HAP-1 (cell line): ENCODE measurements at regions not wholly inside any gene's neighbourhood (a gene's known extent, or its start where the extent isn't known, plus 50 kb on each side); places are given as distances from the start of the nearest gene placed in this dataset.
"Not testable (repeated sequence)": the region's sequence is repeated elsewhere in the genome, so short reads cannot be mapped to it uniquely, and the experiment has no call there.

Source experiments
- DNase-seq, 2 experiments: peaks; one replicate each; pipeline ENCODE4 v3.0.0-alpha.2; 2016 to 2020; ENCODE audit warnings: low spot score in 2 of 2
- H3K27me3 ChIP-seq: fragments of 250-450 bp; sonication (Bioruptor Pico); 2 replicates; pipeline ENCODE4 v1.5.1; 2020; ENCODE audit warnings: low read depth, mild to moderate bottlenecking, moderate library complexity
- H3K36me3 ChIP-seq: fragments of 250-450 bp; sonication (Bioruptor Pico); replicated peaks from 2 replicates; pipeline ENCODE4 v1.5.1; 2020; ENCODE audit warnings: mild to moderate bottlenecking
- H3K4me1 ChIP-seq: fragments of 250-450 bp; sonication (Bioruptor Pico); 2 replicates; pipeline ENCODE4 v1.5.1; 2020; ENCODE audit warnings: mild to moderate bottlenecking
- H3K4me3 ChIP-seq: fragments of 250-450 bp; sonication (Bioruptor Pico); 2 replicates; pipeline ENCODE4 v1.5.1; 2020; ENCODE audit warnings: mild to moderate bottlenecking, moderate library complexity
- H3K9me3 ChIP-seq: fragments of 250-450 bp; sonication (Bioruptor Pico); 2 replicates; pipeline ENCODE4 v1.5.1; 2020; ENCODE audit warnings: mild to moderate bottlenecking, moderate library complexity
- in situ Hi-C: fragments of 300-500 bp; cut with MboI; formaldehyde crosslinking; loops from 3 replicates; pipeline ENCODE4 v1.14.3; 2020; ENCODE audit warnings: low sequenced_read_pairs, inconsistent platforms, mixed read lengths

DNA sequence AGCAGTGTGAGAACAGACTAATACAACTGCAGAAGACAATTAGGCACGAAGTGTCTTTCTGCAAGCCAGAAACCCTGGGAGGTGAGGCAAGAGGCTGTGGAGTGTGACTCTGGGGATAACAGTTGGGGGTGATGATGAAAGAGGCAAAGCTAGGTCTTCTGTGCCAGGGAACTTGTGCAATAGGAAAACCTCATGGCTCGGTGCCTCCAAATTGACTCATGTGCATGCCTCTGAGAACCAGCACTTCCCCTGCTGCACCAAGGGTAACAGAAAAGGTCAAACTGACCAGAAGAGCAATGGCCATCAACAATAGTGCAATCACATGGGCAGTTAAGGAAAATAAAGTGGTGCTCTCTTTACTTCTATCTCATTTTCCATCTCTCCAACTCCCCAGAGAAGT lies 136.4 kb downstream of the SCG2 start:
- H3K4me1 ChIP-seq = no peaks in the 10 kb centered on the region
- DNase-seq = no peak

DNA sequence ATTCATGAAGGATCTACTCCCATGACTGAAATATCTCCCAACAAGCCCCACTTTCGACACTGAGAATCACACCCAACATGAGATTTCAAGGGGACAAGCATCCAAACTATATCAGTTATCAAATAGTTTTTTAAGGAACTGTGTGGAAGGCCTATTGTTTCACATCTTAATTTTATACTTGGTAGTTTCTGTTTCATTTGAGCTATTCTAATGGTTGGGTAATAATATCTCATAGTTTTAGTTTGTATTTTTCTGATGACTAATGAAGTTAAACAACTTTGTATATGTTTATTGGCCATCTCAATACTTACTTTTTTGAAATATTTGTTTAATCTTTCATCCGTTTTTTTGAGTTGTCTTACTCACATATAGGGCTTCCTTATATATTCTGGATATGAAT lies 135.0 kb downstream of the SCG2 start:
- H3K4me1 ChIP-seq = no peaks in the 10 kb centered on the region
- DNase-seq = no peak
- no peaks in the 10 kb centered on the region for H3K36me3 ChIP-seq
- no peak overlapping the region for H3K4me3 ChIP-seq
- no peaks in the 10 kb centered on the region for H3K9me3 ChIP-seq
- no peaks in the 10 kb centered on the region for H3K27me3 ChIP-seq
- in situ Hi-C loops = no loop called here

More for the DNA sequence above, 136.4 kb downstream of the SCG2 start:
- in situ Hi-C loops = no loop called here
- no peak overlapping the region for H3K4me3 ChIP-seq
- H3K36me3 ChIP-seq = no peaks in the 10 kb centered on the region
- H3K27me3 ChIP-seq = no peaks in the 10 kb centered on the region
- no peaks in the 10 kb centered on the region for H3K9me3 ChIP-seq

DNA sequence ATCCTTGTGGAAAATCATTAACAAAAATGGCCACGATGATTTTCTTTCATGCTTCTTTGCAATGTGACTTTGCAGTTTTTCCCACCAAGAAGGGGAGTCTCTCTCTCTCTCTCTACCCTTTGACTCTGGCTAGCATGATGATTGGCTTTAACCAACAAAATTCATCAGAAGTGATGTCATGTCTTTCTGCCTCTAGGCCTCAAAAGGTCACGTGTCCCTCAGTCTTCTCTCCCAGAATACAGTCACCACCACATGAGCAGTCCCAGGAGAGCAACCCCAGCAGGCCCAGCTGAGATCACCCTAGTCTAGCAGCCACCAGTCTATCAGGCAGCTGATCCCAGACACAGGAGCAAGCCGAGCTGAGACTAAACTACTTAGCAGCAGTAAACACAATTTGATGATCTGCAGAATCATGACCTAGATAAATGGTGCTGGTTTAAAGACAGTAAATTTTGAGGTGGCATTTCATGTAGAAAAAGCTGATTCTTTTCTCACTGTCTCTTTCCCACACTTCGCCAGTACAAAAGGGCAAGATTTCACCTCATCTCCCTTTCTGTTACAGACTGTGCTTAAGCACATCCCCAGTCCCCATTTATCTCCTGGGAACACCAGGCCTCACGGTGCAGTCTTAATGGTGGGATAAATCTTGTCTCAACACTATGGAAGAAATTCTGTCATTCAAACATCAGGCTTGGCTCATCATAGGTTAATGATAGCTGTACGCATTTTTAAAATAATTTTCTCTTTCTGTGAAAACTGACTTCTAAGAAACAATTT lies 132.7 kb downstream of the SCG2 start:
- H3K4me1 ChIP-seq = no peaks in the 10 kb centered on the region
- H3K27me3 ChIP-seq = no peaks in the 10 kb centered on the region
- no peaks in the 10 kb centered on the region for H3K9me3 ChIP-seq
- in situ Hi-C loops = no loop called here
- no peaks in the 10 kb centered on the region for H3K36me3 ChIP-seq
- no peak for DNase-seq
- no peak overlapping the region for H3K4me3 ChIP-seq

DNA sequence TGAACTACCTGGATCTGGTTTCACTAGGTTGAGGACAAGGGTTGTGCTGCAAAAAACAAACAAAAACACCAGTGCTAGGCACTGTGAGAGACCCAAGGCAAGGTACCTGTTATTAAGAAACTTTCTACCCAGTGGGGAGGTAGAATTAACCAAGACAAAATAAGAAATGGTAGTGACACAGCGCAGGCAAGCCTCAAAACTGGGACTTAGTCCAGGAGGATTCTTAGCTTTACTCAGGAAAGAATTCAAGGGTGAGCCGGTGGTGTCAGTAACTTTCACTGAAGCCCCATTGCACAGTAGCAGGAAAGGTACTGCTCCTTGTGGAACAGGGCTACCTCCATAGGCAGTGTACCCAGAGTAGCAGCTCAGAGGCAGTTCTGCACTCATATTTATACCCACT lies 131.6 kb downstream of the SCG2 start:
- in situ Hi-C loops = no loop called here
- no peaks in the 10 kb centered on the region for H3K4me1 ChIP-seq
- no peaks in the 10 kb centered on the region for H3K36me3 ChIP-seq
- no peaks in the 10 kb centered on the region for H3K9me3 ChIP-seq
- no peaks in the 10 kb centered on the region for H3K27me3 ChIP-seq
- H3K4me3 ChIP-seq = no peak overlapping the region
- no peak for DNase-seq

DNA sequence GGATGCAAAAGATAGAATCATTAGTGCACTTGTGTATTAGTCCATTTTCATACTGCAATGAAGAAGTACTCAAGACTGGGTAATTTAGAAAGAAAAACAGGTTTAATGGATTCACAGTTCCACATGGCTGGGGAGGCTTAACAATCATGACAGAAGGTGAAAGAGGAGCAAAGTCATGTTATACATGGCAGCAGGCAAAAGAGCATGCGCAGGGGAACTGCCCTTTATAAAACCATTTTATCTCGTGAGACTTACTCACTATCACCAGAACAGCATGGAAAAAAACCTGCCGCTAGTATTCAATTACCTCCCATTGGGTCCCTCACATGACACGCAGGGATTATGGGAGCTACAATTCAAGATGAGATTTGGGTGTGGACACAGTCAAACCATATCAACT lies 129.4 kb downstream of the SCG2 start:
- no peaks in the 10 kb centered on the region for H3K36me3 ChIP-seq
- no peak for DNase-seq
- no peaks in the 10 kb centered on the region for H3K9me3 ChIP-seq
- in situ Hi-C loops = no loop called here
- no peaks in the 10 kb centered on the region for H3K4me1 ChIP-seq
- H3K27me3 ChIP-seq = no peaks in the 10 kb centered on the region
- H3K4me3 ChIP-seq = no peak overlapping the region

DNA sequence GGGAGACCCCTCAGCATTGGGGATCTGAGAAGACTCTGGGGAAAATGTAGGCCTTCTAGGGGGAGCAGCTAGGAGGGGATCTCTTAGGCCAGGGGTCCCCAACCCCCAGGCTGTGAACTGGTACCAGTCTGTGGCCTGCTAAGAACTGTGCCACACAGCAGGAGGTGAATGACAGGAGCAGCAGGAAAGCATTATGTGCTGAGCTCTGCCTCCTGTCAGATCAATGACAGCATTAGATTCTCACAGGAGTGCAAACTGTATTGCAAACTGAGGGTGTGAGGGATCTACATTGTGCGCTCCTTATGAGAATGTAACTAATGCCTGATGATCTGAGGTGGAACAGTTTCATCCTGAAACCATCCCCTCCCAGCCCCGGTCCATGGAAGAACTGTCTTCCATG lies 127.3 kb downstream of the SCG2 start:
- in situ Hi-C loops = no loop called here
- no peaks in the 10 kb centered on the region for H3K27me3 ChIP-seq
- no peak overlapping the region for H3K4me3 ChIP-seq
- no peaks in the 10 kb centered on the region for H3K4me1 ChIP-seq
- DNase-seq = no peak
- no peaks in the 10 kb centered on the region for H3K9me3 ChIP-seq
- no peaks in the 10 kb centered on the region for H3K36me3 ChIP-seq

DNA sequence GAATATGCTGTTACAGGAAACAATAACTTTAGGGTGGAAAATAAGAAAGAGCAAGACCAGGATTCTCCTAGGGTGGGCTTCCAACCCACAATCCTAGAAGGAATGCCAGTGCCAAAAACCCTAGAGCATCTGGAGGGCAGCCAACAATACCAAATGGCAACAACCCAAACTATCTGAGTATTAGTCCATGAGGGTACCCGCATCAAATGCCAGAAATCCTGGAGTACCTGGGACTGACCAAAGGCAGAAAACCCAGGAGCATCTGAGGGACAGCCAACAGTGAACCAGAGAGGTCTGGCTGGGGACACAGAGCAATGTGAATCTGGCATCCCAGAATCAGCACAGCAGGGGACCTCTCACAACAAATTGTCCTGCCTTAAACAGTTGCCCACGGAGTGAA lies 126.3 kb downstream of the SCG2 start:
- Histone ChIP-seq H3K27me3 (no peaks in the 10 kb centered on the region), H3K4me1 (no peaks in the 10 kb centered on the region), H3K9me3 (no peaks in the 10 kb centered on the region), H3K4me3 (no peak overlapping the region), H3K36me3 (no peaks in the 10 kb centered on the region)
- in situ Hi-C loops = no loop called here
- DNase-seq = no peak

DNA sequence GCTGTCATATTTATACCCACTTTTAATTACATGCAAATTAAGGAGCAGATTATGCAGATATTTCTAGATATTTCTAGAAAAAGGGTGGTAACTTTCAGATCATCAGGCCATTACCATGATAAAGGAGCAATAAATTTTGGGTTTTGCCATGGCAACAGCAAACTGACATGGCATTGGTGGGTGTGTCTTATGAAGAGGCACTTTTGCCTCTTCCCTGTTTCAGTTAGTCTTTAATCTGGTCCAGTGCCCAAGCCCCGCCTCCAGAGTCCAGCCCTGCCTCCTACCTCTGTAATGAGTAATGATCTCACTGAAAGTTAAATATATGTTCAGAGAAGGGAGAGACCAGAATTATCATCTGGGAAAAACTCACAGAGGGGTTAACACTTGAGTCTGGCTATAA lies 124.8 kb downstream of the SCG2 start:
- Histone ChIP-seq H3K4me1 (no peaks in the 10 kb centered on the region), H3K4me3 (no peak overlapping the region), H3K27me3 (no peaks in the 10 kb centered on the region), H3K9me3 (no peaks in the 10 kb centered on the region), H3K36me3 (no peaks in the 10 kb centered on the region)
- in situ Hi-C loops = no loop called here
- DNase-seq = peak in 1 of 2 experiments; percentile 18

DNA sequence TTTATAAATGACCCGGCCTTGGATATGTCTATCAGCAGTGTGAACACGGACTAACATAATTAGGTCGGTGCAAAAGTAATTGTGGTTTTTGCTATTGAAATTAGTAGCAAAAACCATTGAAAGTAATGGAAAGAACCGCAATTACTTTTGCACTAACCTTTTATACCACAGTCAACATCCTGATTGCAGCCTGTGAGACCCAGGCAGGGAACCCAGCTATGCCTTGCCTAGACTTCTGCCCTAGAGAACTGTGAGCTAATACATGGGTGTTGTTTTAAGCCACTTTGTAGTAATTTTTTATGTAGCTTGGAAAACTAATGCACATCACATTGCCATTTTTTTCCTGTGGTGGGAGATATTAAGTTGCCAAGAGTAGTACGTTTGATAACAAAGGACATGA lies 120.7 kb downstream of the SCG2 start:
- Histone ChIP-seq H3K4me1 (no peaks in the 10 kb centered on the region), H3K9me3 (no peaks in the 10 kb centered on the region), H3K27me3 (no peaks in the 10 kb centered on the region), H3K4me3 (no peak overlapping the region), H3K36me3 (no peaks in the 10 kb centered on the region)
- in situ Hi-C loops = no loop called here
- DNase-seq = no peak

DNA sequence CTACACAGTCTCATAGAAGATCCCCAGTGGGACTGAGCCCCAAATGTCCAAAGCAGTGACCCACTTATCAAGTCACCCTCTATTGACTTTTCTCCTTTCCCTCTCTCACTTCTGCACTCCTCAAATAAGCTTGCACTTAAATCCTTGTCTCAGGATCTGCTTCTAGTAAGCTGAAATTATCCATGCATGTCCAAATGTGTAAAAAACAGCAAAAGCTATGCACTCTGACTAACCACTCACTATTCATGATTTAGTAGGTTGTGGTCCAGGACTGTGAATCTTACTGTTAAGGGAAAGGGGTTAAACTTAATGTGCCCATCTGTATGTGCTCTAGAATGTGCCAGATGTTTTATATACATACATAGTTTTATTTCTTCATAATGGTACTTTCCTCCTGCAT lies 115.4 kb downstream of the SCG2 start:
- no peak overlapping the region for H3K4me3 ChIP-seq
- no peaks in the 10 kb centered on the region for H3K36me3 ChIP-seq
- in situ Hi-C loops = no loop called here
- H3K27me3 ChIP-seq = no peaks in the 10 kb centered on the region
- H3K4me1 ChIP-seq = no peaks in the 10 kb centered on the region
- no peaks in the 10 kb centered on the region for H3K9me3 ChIP-seq
- no peak for DNase-seq

DNA sequence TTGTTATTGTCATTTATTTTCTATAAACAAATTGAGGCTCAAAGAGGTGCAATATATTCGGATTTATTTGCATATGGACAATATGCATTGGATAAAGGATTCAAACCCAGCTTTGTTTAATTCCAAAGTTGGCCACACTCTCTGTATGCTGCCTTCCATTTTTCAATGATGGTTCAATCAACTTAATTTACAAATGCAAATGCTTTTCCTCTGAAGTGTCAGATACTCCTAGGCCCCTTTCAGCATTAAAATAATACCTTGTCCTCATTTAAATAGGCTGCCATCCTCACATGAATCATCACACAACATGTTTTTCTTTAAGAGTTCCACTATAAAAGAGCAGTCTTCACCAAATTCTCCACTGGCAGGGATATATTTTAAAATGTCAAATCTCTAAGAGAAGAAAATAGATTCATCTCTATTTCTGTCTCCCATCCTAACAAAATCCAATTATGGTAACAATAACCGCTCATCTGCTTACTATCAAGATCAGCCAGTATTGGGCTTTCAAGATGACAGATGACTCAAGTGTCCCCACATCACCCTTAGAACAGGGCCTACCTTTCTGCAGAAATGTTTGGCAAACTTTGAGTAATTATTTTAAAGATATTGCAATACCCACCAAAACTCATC lies 114.8 kb downstream of the SCG2 start:
- DNase-seq = no peak
- in situ Hi-C loops = no loop called here
- Histone ChIP-seq H3K4me3 (no peak overlapping the region), H3K27me3 (no peaks in the 10 kb centered on the region), H3K9me3 (no peaks in the 10 kb centered on the region), H3K4me1 (no peaks in the 10 kb centered on the region), H3K36me3 (no peaks in the 10 kb centered on the region)

DNA sequence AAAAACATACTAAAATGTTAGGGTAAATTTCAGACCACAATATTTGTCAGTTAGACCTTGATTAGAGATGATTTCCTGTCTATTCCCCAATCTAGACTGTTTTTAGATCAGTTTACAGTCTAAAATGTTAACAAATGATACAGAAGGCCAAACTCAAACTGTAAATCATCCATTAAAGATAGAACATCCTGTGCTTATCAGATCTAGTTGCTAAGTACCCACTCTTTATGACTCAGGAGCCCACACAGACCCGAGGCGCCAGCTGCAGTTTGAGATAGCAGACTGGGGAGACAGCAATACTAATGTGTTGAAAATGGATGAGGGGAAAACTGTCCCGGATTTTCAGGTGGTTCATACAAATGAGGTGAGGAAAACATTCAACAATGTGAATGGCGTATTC lies 113.3 kb downstream of the SCG2 start:
- in situ Hi-C loops = no loop called here
- Histone ChIP-seq H3K4me3 (no peak overlapping the region), H3K9me3 (no peaks in the 10 kb centered on the region), H3K4me1 (no peaks in the 10 kb centered on the region), H3K27me3 (no peaks in the 10 kb centered on the region), H3K36me3 (no peaks in the 10 kb centered on the region)
- DNase-seq = no peak

DNA sequence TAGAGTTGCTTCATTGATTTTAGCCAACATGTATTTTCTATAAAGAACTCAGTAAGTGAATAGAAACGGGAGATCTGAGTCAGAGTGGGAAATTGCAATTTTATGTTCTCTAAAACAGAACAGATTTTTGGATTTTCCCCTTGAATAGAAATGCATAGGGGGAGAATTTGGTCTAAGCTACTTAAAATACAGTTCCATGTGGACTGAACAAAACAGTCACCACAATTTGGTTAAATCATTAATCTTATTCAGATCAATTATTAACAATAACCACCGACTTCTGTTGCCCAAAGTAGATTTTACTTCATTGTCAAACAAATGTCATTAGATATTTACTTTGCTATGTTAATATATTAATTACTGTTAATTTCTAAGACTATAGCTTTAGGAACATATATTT lies 107.7 kb downstream of the SCG2 start:
- H3K27me3 ChIP-seq = no peaks in the 10 kb centered on the region
- in situ Hi-C loops = no loop called here

DNA sequence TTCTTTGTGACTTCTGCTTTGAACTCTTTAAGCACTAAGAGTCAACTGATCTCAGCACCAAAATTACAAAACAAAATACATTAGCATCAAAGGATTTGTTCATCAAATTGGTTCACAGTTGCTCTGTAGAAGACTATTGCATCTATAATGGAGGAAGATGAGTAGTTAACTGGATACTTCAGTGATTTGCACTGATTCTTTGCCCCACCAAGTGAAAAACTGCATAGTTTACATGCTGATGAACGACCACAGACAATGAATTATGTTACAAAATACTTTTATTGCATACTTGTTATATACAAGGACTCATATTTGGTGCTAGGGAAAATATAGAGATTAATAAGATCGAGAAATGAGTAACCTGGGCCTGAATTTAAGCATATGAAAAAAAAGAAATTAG lies 107.2 kb downstream of the SCG2 start:
- no peaks in the 10 kb centered on the region for H3K4me1 ChIP-seq

More for the DNA sequence above, 107.7 kb downstream of the SCG2 start:
- Histone ChIP-seq H3K9me3 (no peaks in the 10 kb centered on the region), H3K36me3 (no peaks in the 10 kb centered on the region), H3K4me1 (no peaks in the 10 kb centered on the region), H3K4me3 (no peak overlapping the region)
- no peak for DNase-seq

DNA sequence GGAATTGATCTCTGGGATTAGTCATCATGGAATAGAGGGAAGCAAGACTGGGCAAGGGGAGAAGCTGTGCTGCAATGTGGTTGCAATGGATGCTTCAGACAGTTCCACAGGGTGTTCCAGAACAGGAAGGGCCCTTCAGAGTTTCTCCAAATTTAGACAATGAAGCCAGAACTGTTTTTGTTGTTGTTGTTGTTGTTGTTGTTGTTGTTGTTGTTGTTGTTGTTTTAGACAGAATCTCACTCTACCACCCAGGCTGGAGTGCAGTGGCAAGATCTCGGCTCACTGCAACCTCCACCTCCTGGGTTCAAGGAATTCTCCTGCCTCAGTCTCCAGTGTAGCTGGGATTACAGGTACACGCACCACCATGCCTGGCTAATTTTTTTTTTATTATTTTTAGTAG lies 105.3 kb downstream of the SCG2 start:
- H3K9me3 ChIP-seq, in situ Hi-C loops, H3K4me3 ChIP-seq: not testable (repeated sequence)

More for the DNA sequence above, 107.2 kb downstream of the SCG2 start:
- no peak overlapping the region for H3K4me3 ChIP-seq
- DNase-seq = no peak
- in situ Hi-C loops = no loop called here
- H3K27me3 ChIP-seq = no peaks in the 10 kb centered on the region
- no peaks in the 10 kb centered on the region for H3K36me3 ChIP-seq
- H3K9me3 ChIP-seq = no peaks in the 10 kb centered on the region

More for the DNA sequence above, 105.3 kb downstream of the SCG2 start:
- not testable (repeated sequence) for H3K4me1 ChIP-seq, H3K36me3 ChIP-seq, H3K27me3 ChIP-seq, DNase-seq
